K562 (cell line): ENCODE measurements at regions not wholly inside any gene's neighbourhood (a gene's known extent, or its start where the extent isn't known, plus 50 kb on each side); places are given as distances from the start of the nearest gene placed in this dataset.

Experiments used
- ASH1L ChIP-seq: fragments of 450-650 bp; IDR thresholded peaks from 2 replicates; pipeline ENCODE4 v1.6.1; 2018; ENCODE audit warnings: borderline replicate concordance, mild to moderate bottlenecking, low read depth; ENCODE audit not compliant: partially characterized antibody
- NR2C2 ChIP-seq, 2 experiments: fragments of 200-800 bp in 1 of 2; sonication (Bioruptor generic) in 1 of 2; sonication (generic) in 1 of 2; formaldehyde crosslinking in 1 of 2; IDR thresholded peaks; 2 replicates each; pipeline versions ENCODE4 v1.6.1 to v1.8.0; 2016 to 2022; ENCODE audit warnings: mild to moderate bottlenecking in 1 of 2, missing compliant biosample characterization in 1 of 2, missing genetic modification characterization in 1 of 2, missing genetic modification reagents in 1 of 2
- RAD51 ChIP-seq: fragments of 450-650 bp; IDR thresholded peaks from 2 replicates; pipeline ENCODE4 v1.7.1; 2016; ENCODE audit warnings: low read depth, mild to moderate bottlenecking, borderline replicate concordance
- SFPQ ChIP-seq: fragments of 200-400 bp; formaldehyde crosslinking; IDR thresholded peaks from 2 replicates; pipeline ENCODE4 v1.6.1; 2017; ENCODE audit warnings: mild to moderate bottlenecking, low read depth, low read length, moderate library complexity
- ZNF316 ChIP-seq: fragments of 450-650 bp; IDR thresholded peaks from 2 replicates; pipeline ENCODE4 v1.6.1; 2016
- ZNF324 ChIP-seq: fragments of 250-450 bp; sonication (Bioruptor Pico); IDR thresholded peaks from 2 replicates; pipeline ENCODE4 v1.4.0; 2020; ENCODE audit warnings: mild to moderate bottlenecking
- TF ChIP-seq, protein P1 (sequence below): fragments of 450-650 bp; IDR thresholded peaks from 2 replicates; pipeline ENCODE4 v1.6.1; 2016; ENCODE audit warnings: low read depth

GRCh38 chr11:112459001-112459400, 198.3 kb upstream of the PLET1 start (continued):
- TF ChIP-seq, protein P1, sequence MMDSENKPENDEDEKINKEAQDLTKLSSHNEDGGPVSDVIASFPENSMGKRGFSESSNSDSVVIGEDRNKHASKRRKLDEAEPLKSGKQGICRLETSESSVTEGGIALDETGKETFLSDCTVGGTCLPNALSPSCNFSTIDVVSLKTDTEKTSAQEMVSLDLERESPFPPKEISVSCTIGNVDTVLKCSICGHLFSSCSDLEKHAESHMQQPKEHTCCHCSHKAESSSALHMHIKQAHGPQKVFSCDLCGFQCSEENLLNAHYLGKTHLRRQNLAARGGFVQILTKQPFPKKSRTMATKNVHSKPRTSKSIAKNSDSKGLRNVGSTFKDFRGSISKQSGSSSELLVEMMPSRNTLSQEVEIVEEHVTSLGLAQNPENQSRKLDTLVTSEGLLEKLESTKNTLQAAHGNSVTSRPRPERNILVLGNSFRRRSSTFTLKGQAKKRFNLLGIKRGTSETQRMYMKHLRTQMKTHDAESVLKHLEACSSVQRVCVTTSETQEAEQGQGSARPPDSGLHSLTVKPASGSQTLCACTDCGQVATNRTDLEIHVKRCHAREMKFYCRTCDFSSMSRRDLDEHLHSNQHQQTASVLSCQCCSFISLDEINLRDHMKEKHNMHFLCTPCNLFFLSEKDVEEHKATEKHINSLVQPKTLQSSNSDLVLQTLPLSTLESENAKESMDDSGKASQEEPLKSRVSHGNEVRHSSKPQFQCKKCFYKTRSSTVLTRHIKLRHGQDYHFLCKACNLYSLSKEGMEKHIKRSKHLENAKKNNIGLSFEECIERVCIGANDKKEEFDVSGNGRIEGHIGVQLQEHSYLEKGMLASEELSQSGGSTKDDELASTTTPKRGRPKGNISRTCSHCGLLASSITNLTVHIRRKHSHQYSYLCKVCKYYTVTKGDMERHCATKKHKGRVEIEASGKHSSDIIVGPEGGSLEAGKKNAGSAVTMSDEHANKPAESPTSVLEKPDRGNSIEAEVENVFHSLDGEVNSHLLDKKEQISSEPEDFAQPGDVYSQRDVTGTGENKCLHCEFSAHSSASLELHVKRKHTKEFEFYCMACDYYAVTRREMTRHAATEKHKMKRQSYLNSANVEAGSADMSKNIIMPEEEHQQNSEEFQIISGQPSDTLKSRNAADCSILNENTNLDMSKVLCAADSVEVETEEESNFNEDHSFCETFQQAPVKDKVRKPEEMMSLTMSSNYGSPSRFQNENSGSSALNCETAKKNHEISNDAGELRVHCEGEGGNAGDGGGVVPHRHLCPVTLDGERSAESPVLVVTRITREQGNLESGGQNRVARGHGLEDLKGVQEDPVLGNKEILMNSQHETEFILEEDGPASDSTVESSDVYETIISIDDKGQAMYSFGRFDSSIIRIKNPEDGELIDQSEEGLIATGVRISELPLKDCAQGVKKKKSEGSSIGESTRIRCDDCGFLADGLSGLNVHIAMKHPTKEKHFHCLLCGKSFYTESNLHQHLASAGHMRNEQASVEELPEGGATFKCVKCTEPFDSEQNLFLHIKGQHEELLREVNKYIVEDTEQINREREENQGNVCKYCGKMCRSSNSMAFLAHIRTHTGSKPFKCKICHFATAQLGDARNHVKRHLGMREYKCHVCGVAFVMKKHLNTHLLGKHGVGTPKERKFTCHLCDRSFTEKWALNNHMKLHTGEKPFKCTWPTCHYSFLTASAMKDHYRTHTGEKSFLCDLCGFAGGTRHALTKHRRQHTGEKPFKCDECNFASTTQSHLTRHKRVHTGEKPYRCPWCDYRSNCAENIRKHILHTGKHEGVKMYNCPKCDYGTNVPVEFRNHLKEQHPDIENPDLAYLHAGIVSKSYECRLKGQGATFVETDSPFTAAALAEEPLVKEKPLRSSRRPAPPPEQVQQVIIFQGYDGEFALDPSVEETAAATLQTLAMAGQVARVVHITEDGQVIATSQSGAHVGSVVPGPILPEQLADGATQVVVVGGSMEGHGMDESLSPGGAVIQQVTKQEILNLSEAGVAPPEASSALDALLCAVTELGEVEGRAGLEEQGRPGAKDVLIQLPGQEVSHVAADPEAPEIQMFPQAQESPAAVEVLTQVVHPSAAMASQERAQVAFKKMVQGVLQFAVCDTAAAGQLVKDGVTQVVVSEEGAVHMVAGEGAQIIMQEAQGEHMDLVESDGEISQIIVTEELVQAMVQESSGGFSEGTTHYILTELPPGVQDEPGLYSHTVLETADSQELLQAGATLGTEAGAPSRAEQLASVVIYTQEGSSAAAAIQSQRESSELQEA = no peak
- no peak for TF ChIP-seq SFPQ
- no peak for TF ChIP-seq ZNF316
- TF ChIP-seq RAD51 = no peak
- no peak for TF ChIP-seq ZNF324 (CRISPR knock-in tag)
- no peak for TF ChIP-seq ASH1L
- no peak for TF ChIP-seq NR2C2 (CRISPR knock-in tag; IDR thresholded peaks at IDR 0.05)
- no peak for TF ChIP-seq NR2C2 (tag; IDR thresholded peaks at IDR 0.05)
